ENCODE measurements at regions not wholly inside any gene's neighbourhood (a gene's known extent, or its start where the extent isn't known, plus 50 kb on each side); places are given as distances from the start of the nearest gene placed in this dataset.
A peak's percentile ranks its signal among the peaks of the same experiment; 100 is the strongest.

DNA sequence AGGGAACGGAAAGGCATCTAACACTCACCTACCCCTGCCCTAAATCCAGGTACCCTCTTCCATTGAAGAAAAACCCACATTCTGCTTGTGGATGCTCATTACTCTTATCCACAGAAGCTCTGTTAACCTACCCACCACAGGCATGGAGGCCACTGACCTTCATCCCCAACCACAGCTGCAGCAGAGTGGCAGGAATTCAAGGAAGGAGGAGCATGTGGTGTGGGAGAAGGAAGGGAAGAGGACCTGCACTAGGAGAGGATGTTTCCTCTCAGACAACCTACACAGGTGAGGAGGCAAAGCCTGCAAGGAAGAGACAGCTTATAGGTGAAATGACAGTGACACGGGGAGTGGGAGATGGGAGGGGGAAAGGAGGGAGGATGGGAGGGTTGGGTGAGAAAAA lies 192.5 kb upstream of the TSC22D2 start:
- no peak overlapping the region for H3K27ac ChIP-seq (ENCODE audit: low read depth, low read length)
- H3K9me3 ChIP-seq (ENCODE audit: control insufficient read depth in 5 of 5, low read length in 5 of 5), result peaks cover 0 to 10% (median 4%) of the 10 kb centered on the region in 5 donors
- peaks cover 0 to 4% (median 0%) of the 10 kb centered on the region in 5 donors for H3K27me3 ChIP-seq (ENCODE audit: control insufficient read depth in 5 of 5, insufficient read depth in 4 of 5, low read length in 5 of 5)
- no peak overlapping the region for H3K9ac ChIP-seq (ENCODE audit: low read length in 5 of 5)
- peaks cover 0 to 5% (median 0%) of the 10 kb centered on the region in 5 donors for H3K4me1 ChIP-seq (ENCODE audit: control insufficient read depth in 5 of 5, insufficient read depth in 5 of 5, low read length in 5 of 5)
- no peaks in the 10 kb centered on the region for H3K36me3 ChIP-seq (ENCODE audit: control insufficient read depth in 5 of 5, insufficient read depth in 5 of 5, low read length in 5 of 5)
- no peak overlapping the region for H3K4me3 ChIP-seq (ENCODE audit: low read depth in 1 of 5, low read length in 5 of 5)

DNA sequence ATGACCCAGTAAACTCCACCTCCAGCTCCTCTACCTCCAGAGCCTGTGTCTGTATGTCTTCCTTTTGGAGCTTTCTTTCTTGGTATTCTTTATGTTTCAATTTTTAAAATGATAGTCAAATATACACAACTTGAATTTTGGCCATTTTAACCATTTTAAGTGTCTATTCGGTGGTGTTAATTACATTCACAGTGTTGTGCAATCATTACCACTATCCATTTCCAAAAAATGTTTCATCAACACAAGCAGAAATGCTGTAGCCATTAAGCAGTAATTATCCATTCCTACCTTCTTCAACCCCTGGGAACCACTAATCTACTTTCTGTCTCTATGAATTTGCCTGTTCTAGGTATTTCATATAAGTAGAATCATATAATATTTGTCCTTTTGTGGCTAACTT lies 194.5 kb upstream of the TSC22D2 start:
- no peak overlapping the region for H3K27ac ChIP-seq (ENCODE audit: low read depth, low read length)
- H3K27me3 ChIP-seq (ENCODE audit: control insufficient read depth in 5 of 5, insufficient read depth in 4 of 5, low read length in 5 of 5), result peaks cover 0 to 4% (median 2%) of the 10 kb centered on the region in 5 donors
- H3K36me3 ChIP-seq (ENCODE audit: control insufficient read depth in 5 of 5, insufficient read depth in 5 of 5, low read length in 5 of 5), result no peaks in the 10 kb centered on the region
- no peak overlapping the region for H3K9ac ChIP-seq (ENCODE audit: low read length in 5 of 5)
- peaks cover 0 to 5% (median 0%) of the 10 kb centered on the region in 5 donors for H3K4me1 ChIP-seq (ENCODE audit: control insufficient read depth in 5 of 5, insufficient read depth in 5 of 5, low read length in 5 of 5)
- no peak overlapping the region for H3K4me3 ChIP-seq (ENCODE audit: low read depth in 1 of 5, low read length in 5 of 5)
- peaks cover 0 to 10% (median 4%) of the 10 kb centered on the region in 5 donors for H3K9me3 ChIP-seq (ENCODE audit: control insufficient read depth in 5 of 5, low read length in 5 of 5)

DNA sequence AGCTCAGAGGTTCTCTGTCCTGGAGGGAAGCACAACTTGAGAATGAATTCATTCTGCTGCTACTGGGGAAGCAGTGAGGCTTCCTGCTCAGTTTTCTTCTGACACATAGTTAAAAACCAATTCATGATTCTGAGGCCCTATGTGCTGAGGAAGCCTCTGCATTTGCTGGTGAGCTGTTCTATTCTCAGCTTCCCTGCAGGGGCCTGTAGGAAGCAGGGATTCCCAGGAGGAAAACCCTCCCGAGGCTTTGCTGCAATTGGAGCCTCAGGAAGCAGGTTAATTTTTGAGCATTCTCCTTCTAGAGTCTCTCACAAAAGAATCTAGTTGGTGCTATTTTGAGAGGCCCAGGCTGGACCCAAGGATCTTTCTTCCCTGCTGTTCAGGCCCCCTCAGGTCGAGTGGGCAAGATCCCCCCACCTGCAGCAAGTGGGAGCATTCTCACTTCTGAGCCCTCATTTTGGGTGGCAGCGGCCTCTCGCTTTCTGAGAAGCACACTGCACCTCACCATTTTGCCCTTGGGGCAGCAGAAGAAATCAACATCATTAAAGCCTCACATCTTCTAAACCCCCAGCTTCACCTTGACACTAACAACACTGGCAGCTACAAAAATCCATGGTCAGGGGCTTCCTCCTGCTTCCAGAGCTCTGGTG lies 197.5 kb upstream of the TSC22D2 start:
- H3K4me1 ChIP-seq (ENCODE audit: control insufficient read depth in 5 of 5, insufficient read depth in 5 of 5, low read length in 5 of 5), result no peaks in the 10 kb centered on the region
- H3K9ac ChIP-seq (ENCODE audit: low read length in 5 of 5), result no peak overlapping the region
- H3K27me3 ChIP-seq (ENCODE audit: control insufficient read depth in 5 of 5, insufficient read depth in 4 of 5, low read length in 5 of 5), result peaks cover 0 to 2% (median 0%) of the 10 kb centered on the region in 5 donors
- H3K9me3 ChIP-seq (ENCODE audit: control insufficient read depth in 5 of 5, low read length in 5 of 5), result no peaks in the 10 kb centered on the region
- no peak overlapping the region for H3K27ac ChIP-seq (ENCODE audit: low read depth, low read length)
- no peak overlapping the region for H3K4me3 ChIP-seq (ENCODE audit: low read depth in 1 of 5, low read length in 5 of 5)
- no peaks in the 10 kb centered on the region for H3K36me3 ChIP-seq (ENCODE audit: control insufficient read depth in 5 of 5, insufficient read depth in 5 of 5, low read length in 5 of 5)

DNA sequence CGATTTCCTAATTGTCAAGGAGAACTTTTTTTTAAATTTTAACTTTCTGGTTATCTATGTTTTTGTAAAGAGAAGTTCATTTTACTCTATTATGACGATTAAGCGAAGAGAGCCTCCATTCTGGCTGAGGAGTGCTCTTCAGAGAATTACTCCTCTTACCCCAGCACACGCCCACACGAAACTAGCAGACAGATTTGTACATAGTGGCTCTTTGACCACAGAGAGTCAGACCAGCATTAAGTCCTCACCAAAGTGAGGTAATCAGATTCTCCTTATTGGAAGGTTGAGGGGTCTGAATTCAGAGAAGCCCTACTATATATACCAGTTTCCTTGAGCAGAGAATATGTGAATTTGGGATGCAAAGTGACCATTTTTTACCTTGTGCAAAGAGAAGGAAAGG lies 204.8 kb upstream of the TSC22D2 start:
- Histone ChIP-seq H3K9me3 (ENCODE audit: control insufficient read depth in 5 of 5, low read length in 5 of 5) (peaks cover 0 to 2% (median 0%) of the 10 kb centered on the region in 5 donors), H3K9ac (ENCODE audit: low read length in 5 of 5) (no peak overlapping the region), H3K36me3 (ENCODE audit: control insufficient read depth in 5 of 5, insufficient read depth in 5 of 5, low read length in 5 of 5) (no peaks in the 10 kb centered on the region), H3K4me1 (ENCODE audit: control insufficient read depth in 5 of 5, insufficient read depth in 5 of 5, low read length in 5 of 5) (no peaks in the 10 kb centered on the region), H3K4me3 (ENCODE audit: low read depth in 1 of 5, low read length in 5 of 5) (peak overlapping the region in 1 of 5 donors; percentile 37), H3K27ac (ENCODE audit: low read depth, low read length) (no peak overlapping the region), H3K27me3 (ENCODE audit: control insufficient read depth in 5 of 5, insufficient read depth in 4 of 5, low read length in 5 of 5) (no peaks in the 10 kb centered on the region)

DNA sequence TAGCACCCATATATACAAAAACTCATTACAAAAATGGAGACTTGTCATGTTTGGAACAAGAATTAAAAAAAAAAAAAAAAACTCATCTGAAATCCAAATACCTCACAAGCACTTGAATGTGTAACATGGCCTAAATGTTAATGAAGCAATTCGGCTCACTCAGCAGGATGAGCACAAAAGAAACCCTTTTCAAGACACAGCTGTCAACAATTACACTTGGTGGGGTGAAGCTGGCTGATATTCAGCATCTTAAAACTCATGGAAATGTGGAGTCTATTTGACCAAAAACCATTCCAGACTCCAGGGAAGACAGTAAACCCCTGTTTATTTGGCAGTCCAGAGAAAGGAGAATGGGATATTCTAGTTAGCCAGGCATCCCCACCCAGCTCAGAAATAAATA lies 205.4 kb upstream of the TSC22D2 start:
- H3K27ac ChIP-seq (ENCODE audit: low read depth, low read length), result no peak overlapping the region

DNA sequence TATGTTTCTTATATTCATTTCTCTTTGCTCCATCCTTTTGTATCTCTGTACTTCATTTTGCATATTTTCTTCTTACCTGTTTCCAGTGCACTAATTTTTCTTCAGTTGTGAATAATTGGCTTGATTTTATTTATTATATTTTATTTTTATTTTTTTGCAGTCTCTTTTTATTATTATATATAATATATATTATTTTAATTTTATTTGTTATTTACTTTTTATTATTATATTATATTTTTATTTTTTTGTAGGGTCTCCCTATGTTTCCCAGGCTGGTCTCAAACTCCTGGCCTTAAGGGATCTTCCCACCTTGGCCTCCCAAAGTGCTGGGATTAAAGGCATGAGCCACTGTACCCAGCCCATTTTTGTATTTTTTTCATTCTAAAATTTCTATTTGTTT lies 213.1 kb upstream of the TSC22D2 start:
- no peaks in the 10 kb centered on the region for H3K36me3 ChIP-seq (ENCODE audit: control insufficient read depth in 5 of 5, insufficient read depth in 5 of 5, low read length in 5 of 5)
- H3K27me3 ChIP-seq (ENCODE audit: control insufficient read depth in 5 of 5, insufficient read depth in 4 of 5, low read length in 5 of 5), result no peaks in the 10 kb centered on the region
- H3K9me3 ChIP-seq (ENCODE audit: control insufficient read depth in 5 of 5, low read length in 5 of 5), result peaks cover 0 to 4% (median 0%) of the 10 kb centered on the region in 5 donors

More for the DNA sequence above, 205.4 kb upstream of the TSC22D2 start:
- Histone ChIP-seq H3K4me1 (ENCODE audit: control insufficient read depth in 5 of 5, insufficient read depth in 5 of 5, low read length in 5 of 5) (no peaks in the 10 kb centered on the region), H3K36me3 (ENCODE audit: control insufficient read depth in 5 of 5, insufficient read depth in 5 of 5, low read length in 5 of 5) (no peaks in the 10 kb centered on the region), H3K27me3 (ENCODE audit: control insufficient read depth in 5 of 5, insufficient read depth in 4 of 5, low read length in 5 of 5) (no peaks in the 10 kb centered on the region), H3K9ac (ENCODE audit: low read length in 5 of 5) (no peak overlapping the region), H3K4me3 (ENCODE audit: low read depth in 1 of 5, low read length in 5 of 5) (peak overlapping the region in 1 of 5 donors; percentile 37), H3K9me3 (ENCODE audit: control insufficient read depth in 5 of 5, low read length in 5 of 5) (peaks cover 0 to 4% (median 0%) of the 10 kb centered on the region in 5 donors)

DNA sequence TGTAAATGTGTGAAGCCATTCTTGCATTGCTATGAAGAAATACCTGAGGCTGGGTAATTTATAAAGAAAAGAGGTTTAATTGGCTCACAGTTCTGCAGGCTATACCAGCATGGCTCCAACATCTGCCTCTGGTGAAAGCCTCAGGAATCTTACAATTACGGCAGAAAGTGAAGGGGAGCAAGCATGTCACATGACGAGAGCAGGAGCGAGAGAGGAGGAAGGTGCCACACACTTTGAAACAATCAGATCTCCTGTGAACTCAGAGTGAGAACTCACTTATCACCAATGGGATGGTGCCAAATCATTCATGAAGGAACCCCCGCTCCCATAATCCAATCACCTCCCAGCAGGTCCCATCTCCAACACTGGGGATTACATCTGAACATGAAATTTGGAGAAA lies 213.6 kb upstream of the TSC22D2 start:
- Histone ChIP-seq H3K9ac (ENCODE audit: low read length in 5 of 5) (no peak overlapping the region), H3K36me3 (ENCODE audit: control insufficient read depth in 5 of 5, insufficient read depth in 5 of 5, low read length in 5 of 5) (no peaks in the 10 kb centered on the region), H3K27ac (ENCODE audit: low read depth, low read length) (no peak overlapping the region), H3K27me3 (ENCODE audit: control insufficient read depth in 5 of 5, insufficient read depth in 4 of 5, low read length in 5 of 5) (no peaks in the 10 kb centered on the region), H3K4me1 (ENCODE audit: control insufficient read depth in 5 of 5, insufficient read depth in 5 of 5, low read length in 5 of 5) (no peaks in the 10 kb centered on the region), H3K4me3 (ENCODE audit: low read depth in 1 of 5, low read length in 5 of 5) (no peak overlapping the region), H3K9me3 (ENCODE audit: control insufficient read depth in 5 of 5, low read length in 5 of 5) (peaks cover 0 to 5% (median 0%) of the 10 kb centered on the region in 5 donors)

More for the DNA sequence above, 213.1 kb upstream of the TSC22D2 start:
- H3K9ac ChIP-seq (ENCODE audit: low read length in 5 of 5), result no peak overlapping the region
- H3K4me3 ChIP-seq (ENCODE audit: low read depth in 1 of 5, low read length in 5 of 5), result no peak overlapping the region
- no peaks in the 10 kb centered on the region for H3K4me1 ChIP-seq (ENCODE audit: control insufficient read depth in 5 of 5, insufficient read depth in 5 of 5, low read length in 5 of 5)
- no peak overlapping the region for H3K27ac ChIP-seq (ENCODE audit: low read depth, low read length)

DNA sequence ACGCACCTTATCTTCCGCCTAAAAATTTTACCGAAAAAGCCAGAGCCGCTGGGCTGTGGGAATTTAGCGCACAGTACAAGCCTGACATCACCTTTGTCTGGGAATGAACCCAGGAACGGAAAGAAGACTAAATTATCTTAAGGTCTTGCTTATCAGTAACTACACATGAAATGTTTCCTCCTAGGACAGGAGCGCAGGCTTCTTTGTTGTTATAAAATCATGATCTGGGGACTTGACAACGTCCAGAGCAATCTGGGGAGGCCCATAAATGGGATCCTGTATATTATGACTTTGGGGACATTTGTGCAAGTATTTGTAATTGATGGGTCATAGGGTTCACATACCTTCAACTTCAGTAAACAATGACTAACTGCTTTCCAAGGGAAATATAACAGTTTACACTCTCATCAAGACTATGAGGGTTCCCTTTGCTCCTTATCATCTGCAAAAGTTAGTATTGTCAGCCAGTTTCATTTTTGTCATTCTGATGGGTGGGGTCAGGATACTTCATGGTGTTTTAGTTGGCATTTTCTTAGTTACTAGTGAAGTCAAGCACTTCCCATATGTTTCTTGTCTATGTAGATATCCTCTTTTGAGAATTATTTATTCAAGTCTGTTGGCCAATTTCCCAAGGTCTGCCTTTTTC lies 213.9 kb upstream of the PFN2 start:
- peak overlapping the region in 2 of 5 donors; percentile 24 to 35 for H3K9ac ChIP-seq (ENCODE audit: low read length in 5 of 5)
- peaks cover 0 to 10% (median 5%) of the 10 kb centered on the region in 5 donors for H3K4me1 ChIP-seq (ENCODE audit: control insufficient read depth in 5 of 5, insufficient read depth in 5 of 5, low read length in 5 of 5)
- no peaks in the 10 kb centered on the region for H3K27me3 ChIP-seq (ENCODE audit: control insufficient read depth in 5 of 5, insufficient read depth in 4 of 5, low read length in 5 of 5)
- no peaks in the 10 kb centered on the region for H3K36me3 ChIP-seq (ENCODE audit: control insufficient read depth in 5 of 5, insufficient read depth in 5 of 5, low read length in 5 of 5)
- peaks cover 0 to 5% (median 2%) of the 10 kb centered on the region in 5 donors for H3K9me3 ChIP-seq (ENCODE audit: control insufficient read depth in 5 of 5, low read length in 5 of 5)
- peak overlapping the region in 3 of 5 donors; percentile 59 to 65 (median 59) for H3K4me3 ChIP-seq (ENCODE audit: low read depth in 1 of 5, low read length in 5 of 5)
- no peak overlapping the region for H3K27ac ChIP-seq (ENCODE audit: low read depth, low read length)

DNA sequence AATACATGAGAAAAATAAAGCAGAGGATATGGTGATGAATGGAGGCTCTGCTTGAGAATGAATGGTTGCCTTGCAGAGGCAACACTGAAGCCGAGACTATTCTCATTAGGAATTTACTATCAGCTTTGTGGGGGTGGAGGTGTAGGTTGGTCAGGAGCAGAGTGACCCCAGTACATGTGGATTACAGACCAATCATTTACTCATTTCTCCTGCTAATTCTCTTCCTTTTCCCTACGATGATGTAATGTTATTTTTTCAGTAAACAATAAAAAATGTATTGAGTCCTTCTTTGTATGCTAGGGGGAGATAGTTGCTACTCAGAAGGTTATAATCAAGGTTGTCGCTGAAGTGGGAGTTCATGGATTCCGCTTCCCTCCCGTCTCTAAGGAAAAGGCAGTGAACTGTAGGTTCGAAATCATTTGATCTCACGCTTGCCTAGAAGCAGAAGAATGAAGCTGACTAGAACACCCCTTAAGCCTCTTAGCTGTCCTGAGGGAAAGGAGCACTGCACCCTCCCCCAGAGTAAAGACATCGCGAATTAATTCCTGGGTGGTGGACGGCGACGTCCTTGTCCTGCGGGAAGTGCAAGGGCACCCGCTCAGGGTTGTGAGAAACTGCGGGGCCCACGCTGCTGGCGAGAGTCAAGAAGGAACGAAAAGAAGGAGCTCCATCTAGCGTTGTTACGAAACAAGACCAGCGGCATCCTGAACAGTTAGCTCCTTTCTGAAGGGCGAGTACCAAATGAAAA lies 213.2 kb upstream of the PFN2 start:
- Histone ChIP-seq H3K36me3 (ENCODE audit: control insufficient read depth in 5 of 5, insufficient read depth in 5 of 5, low read length in 5 of 5) (no peaks in the 10 kb centered on the region), H3K27ac (ENCODE audit: low read depth, low read length) (no peak overlapping the region), H3K9ac (ENCODE audit: low read length in 5 of 5) (peak overlapping the region; percentile 28 to 67 (median 42)), H3K27me3 (ENCODE audit: control insufficient read depth in 5 of 5, insufficient read depth in 4 of 5, low read length in 5 of 5) (no peaks in the 10 kb centered on the region), H3K9me3 (ENCODE audit: control insufficient read depth in 5 of 5, low read length in 5 of 5) (peaks cover 0 to 3% (median 0%) of the 10 kb centered on the region in 5 donors), H3K4me3 (ENCODE audit: low read depth in 1 of 5, low read length in 5 of 5) (peak overlapping the region; percentile 49 to 65 (median 59)), H3K4me1 (ENCODE audit: control insufficient read depth in 5 of 5, insufficient read depth in 5 of 5, low read length in 5 of 5) (peaks cover 0 to 10% (median 5%) of the 10 kb centered on the region in 5 donors)

DNA sequence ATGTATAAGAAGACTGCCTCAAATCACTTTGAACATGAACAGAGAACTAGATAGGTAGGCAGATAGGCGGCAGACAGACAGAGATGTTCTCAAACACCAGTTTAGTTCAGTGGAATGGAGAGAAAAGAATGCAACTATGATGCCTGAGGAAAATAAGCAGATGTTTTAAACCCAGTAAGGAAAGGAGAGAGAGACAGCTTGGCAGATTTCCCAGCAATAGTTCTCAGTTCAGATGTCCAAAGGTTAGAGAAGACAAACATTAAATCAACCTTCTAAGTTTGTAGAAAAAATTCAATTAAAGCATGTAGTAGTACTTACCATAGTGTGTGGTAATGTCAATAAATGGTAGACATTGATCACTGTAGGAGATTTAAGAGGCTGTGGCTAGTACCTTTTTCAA lies 209.6 kb upstream of the PFN2 start:
- Histone ChIP-seq H3K4me1 (ENCODE audit: control insufficient read depth in 5 of 5, insufficient read depth in 5 of 5, low read length in 5 of 5) (peaks cover 0 to 10% (median 5%) of the 10 kb centered on the region in 5 donors), H3K9ac (ENCODE audit: low read length in 5 of 5) (no peak overlapping the region), H3K27ac (ENCODE audit: low read depth, low read length) (no peak overlapping the region), H3K9me3 (ENCODE audit: control insufficient read depth in 5 of 5, low read length in 5 of 5) (no peaks in the 10 kb centered on the region), H3K4me3 (ENCODE audit: low read depth in 1 of 5, low read length in 5 of 5) (no peak overlapping the region), H3K36me3 (ENCODE audit: control insufficient read depth in 5 of 5, insufficient read depth in 5 of 5, low read length in 5 of 5) (no peaks in the 10 kb centered on the region), H3K27me3 (ENCODE audit: control insufficient read depth in 5 of 5, insufficient read depth in 4 of 5, low read length in 5 of 5) (no peaks in the 10 kb centered on the region)

All from subcutaneous abdominal adipose tissue (tissue), 5 donors.